Type B pancreatic cell (in vitro differentiated cells): ENCODE measurements at regions not wholly inside any gene's neighbourhood (a gene's known extent, or its start where the extent isn't known, plus 50 kb on each side); places are given as distances from the start of the nearest gene placed in this dataset.

Source experiments
- DNase-seq: peaks from one replicate; pipeline ENCODE4 v3.0.0; 2021; ENCODE audit warnings: mixed read lengths; ENCODE audit not compliant: unreplicated experiment; ENCODE audit errors: extremely low spot score
- H3K27ac Mint-ChIP-seq: 2 replicates; pipeline ENCODE4 v1.8.0; 2021; ENCODE audit warnings: mild to moderate bottlenecking, mixed read lengths
- H3K27me3 Mint-ChIP-seq: 2 replicates; pipeline ENCODE4 v1.8.0; 2021; ENCODE audit warnings: mixed read lengths
- H3K36me3 Mint-ChIP-seq: 2 replicates; pipeline ENCODE4 v1.8.0; 2021; ENCODE audit warnings: mixed read lengths
- H3K4me1 Mint-ChIP-seq: one replicate; pipeline ENCODE4 v1.8.0; 2021; ENCODE audit warnings: mixed read lengths; ENCODE audit not compliant: unreplicated experiment
- H3K4me3 Mint-ChIP-seq: 2 replicates; pipeline ENCODE4 v1.8.0; 2021; ENCODE audit warnings: mild to moderate bottlenecking, mixed read lengths
- H3K9me3 Mint-ChIP-seq: 2 replicates; pipeline ENCODE4 v1.8.0; 2021; ENCODE audit warnings: mixed read lengths
- TF ChIP-seq, protein P1 (sequence below): fragments of 200-600 bp; sonication (generic); conservative IDR thresholded peaks from 2 replicates; pipeline ENCODE4 v1.5.0; 2021; ENCODE audit warnings: antibody characterized with exemption, mild to moderate bottlenecking

DNA sequence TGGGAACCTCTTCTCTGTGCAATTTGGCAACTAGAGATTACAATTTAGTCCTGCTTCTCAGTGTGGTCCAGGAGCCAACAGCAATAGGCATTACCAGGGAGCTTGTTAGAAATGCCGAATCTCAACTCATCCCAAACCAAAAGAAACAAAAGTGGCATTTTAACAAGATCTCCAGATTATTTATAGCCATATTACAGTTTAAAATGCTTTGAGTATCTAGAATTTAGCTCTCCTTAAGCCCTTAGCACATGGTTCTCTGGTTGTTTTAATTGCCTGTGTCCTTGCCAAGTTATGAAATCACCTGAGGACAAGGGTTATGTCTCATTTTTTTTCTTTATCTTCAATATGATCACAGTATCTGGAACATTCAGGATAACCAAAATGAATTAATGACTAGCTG is 51.6 kb upstream of the TAS2R1 start:
- no peak overlapping the region for H3K27ac Mint-ChIP-seq
- no peak overlapping the region for H3K4me3 Mint-ChIP-seq

More for the DNA sequence above, 51.6 kb upstream of the TAS2R1 start:
- TF ChIP-seq, protein P1, sequence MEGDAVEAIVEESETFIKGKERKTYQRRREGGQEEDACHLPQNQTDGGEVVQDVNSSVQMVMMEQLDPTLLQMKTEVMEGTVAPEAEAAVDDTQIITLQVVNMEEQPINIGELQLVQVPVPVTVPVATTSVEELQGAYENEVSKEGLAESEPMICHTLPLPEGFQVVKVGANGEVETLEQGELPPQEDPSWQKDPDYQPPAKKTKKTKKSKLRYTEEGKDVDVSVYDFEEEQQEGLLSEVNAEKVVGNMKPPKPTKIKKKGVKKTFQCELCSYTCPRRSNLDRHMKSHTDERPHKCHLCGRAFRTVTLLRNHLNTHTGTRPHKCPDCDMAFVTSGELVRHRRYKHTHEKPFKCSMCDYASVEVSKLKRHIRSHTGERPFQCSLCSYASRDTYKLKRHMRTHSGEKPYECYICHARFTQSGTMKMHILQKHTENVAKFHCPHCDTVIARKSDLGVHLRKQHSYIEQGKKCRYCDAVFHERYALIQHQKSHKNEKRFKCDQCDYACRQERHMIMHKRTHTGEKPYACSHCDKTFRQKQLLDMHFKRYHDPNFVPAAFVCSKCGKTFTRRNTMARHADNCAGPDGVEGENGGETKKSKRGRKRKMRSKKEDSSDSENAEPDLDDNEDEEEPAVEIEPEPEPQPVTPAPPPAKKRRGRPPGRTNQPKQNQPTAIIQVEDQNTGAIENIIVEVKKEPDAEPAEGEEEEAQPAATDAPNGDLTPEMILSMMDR: no peak
- peaks cover 13% of the 10 kb centered on the region for H3K9me3 Mint-ChIP-seq
- DNase-seq: no peak
- H3K27me3 Mint-ChIP-seq: no peaks in the 10 kb centered on the region
- H3K4me1 Mint-ChIP-seq: peaks cover 5% of the 10 kb centered on the region
- no peaks in the 10 kb centered on the region for H3K36me3 Mint-ChIP-seq
